ENCODE measurements at regions not wholly inside any gene's neighbourhood (a gene's known extent, or its start where the extent isn't known, plus 50 kb on each side); places are given as distances from the start of the nearest gene placed in this dataset.
"Not testable (repeated sequence)": the region's sequence is repeated elsewhere in the genome, so short reads cannot be mapped to it uniquely, and the experiment has no call there.

DNA sequence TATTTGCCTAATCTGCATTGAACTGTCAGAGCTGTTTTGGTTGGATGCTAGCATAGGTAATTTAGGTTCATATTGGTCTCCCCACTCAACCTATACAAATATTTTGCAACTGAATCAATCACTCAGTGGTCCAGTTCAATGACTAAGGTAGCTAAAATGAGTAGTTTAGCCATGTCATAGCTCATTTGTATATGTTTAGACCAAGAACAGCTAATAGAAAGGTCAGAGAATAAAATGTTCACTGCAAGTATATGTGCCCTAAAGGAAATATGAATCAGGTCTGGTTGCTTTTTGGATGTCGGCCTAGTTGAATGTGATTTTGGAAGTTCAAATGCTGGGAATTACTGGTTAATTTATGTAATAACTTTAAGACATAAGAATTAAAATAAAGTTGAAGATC, 883.9 kb downstream of the LRFN5 start:
- no peak overlapping the region for H3K9ac ChIP-seq (ENCODE audit: low read length)
- intact Hi-C loops (cut with micrococcal nuclease): no loop called here
- Mint-ChIP-seq H3K27me3 (no peaks in the 10 kb centered on the region), H3K9me3 (ENCODE audit: insufficient read depth) (no peaks in the 10 kb centered on the region), H3K4me1 (no peaks in the 10 kb centered on the region), H3K27ac (no peak overlapping the region), H3K4me3 (no peak overlapping the region)
- no peak overlapping the region for H3K4me2 ChIP-seq (replicated peaks; ENCODE audit: low read depth, low read length, poor library complexity, severe bottlenecking)
- H3K4me1 ChIP-seq (ENCODE audit: control insufficient read depth in 2 of 2, insufficient read depth in 2 of 2, low read length in 2 of 2): no peaks in the 10 kb centered on the region
- no peak overlapping the region for H3K4me3 ChIP-seq (ENCODE audit: control extremely low read depth in 1 of 5, extremely low read depth in 1 of 5, insufficient read depth in 1 of 5, low read depth in 2 of 5, low read length in 4 of 5)
- no peaks in the 10 kb centered on the region for H3K79me2 ChIP-seq (ENCODE audit: control insufficient read depth, insufficient read depth, low read length)
- no peaks in the 10 kb centered on the region for H3K27me3 ChIP-seq (replicated peaks in 1 of 4; ENCODE audit: control extremely low read depth in 1 of 4, control insufficient read depth in 3 of 4, insufficient read depth in 4 of 4, low read length in 3 of 4)
- no peak overlapping the region for H2AFZ ChIP-seq (ENCODE audit: insufficient read depth, low read depth, low read length, poor library complexity, severe bottlenecking)
- ATAC-seq (ENCODE audit: low read depth) (no peak), DNase-seq (no peak)
- POLR2A ChIA-PET: no interaction called here
- CTCF ChIA-PET: no interaction called here
- H3K36me3 ChIP-seq (replicated peaks in 1 of 2; ENCODE audit: control extremely low read depth in 1 of 2, control insufficient read depth in 1 of 2, extremely low read depth in 1 of 2, insufficient read depth in 2 of 2, low read length in 1 of 2): no peaks in the 10 kb centered on the region
- H3K27ac ChIP-seq (ENCODE audit: low read length in 2 of 2): no peak overlapping the region
- whole genome bisulfite sequencing (ENCODE audit: insufficient coverage): no CpG with 5 or more reads among the region's 1 CpG
- TF ChIP-seq EZH2 (IDR thresholded peaks at IDR 0.05; ENCODE audit: borderline replicate concordance, insufficient read depth, low read depth, low read length, poor library complexity, severe bottlenecking): no peak
- TF ChIP-seq, protein P1, sequence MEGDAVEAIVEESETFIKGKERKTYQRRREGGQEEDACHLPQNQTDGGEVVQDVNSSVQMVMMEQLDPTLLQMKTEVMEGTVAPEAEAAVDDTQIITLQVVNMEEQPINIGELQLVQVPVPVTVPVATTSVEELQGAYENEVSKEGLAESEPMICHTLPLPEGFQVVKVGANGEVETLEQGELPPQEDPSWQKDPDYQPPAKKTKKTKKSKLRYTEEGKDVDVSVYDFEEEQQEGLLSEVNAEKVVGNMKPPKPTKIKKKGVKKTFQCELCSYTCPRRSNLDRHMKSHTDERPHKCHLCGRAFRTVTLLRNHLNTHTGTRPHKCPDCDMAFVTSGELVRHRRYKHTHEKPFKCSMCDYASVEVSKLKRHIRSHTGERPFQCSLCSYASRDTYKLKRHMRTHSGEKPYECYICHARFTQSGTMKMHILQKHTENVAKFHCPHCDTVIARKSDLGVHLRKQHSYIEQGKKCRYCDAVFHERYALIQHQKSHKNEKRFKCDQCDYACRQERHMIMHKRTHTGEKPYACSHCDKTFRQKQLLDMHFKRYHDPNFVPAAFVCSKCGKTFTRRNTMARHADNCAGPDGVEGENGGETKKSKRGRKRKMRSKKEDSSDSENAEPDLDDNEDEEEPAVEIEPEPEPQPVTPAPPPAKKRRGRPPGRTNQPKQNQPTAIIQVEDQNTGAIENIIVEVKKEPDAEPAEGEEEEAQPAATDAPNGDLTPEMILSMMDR (IDR thresholded peaks at IDR 0.05): no peak
- H3K9me3 ChIP-seq (ENCODE audit: control extremely low read depth in 1 of 3, control insufficient read depth in 2 of 3, insufficient read depth in 1 of 3, low read length in 2 of 3): no peaks in the 10 kb centered on the region
- no peaks in the 10 kb centered on the region for H4K20me1 ChIP-seq (ENCODE audit: control insufficient read depth, insufficient read depth, low read length, poor library complexity, severe bottlenecking)

DNA sequence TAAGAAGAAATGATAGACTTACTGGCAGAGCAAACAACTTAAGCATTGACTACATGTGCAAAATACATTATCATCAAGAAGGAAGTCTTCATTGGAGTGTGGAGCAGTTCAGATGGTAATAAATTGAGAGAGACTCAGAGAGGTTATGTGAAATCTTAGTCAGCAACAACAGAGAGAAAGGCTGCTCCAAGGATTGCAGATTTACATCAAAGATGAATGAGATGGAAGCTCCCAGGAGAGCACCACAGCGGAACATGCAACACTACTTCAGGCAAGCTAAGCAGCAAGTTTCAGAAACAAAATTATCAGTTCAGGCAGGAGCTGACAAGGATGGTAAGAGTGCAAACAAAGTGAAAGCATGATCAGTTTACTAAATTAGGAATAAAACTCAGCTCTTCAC, 882.3 kb downstream of the LRFN5 start:
- H3K4me1 ChIP-seq (ENCODE audit: control insufficient read depth in 2 of 2, insufficient read depth in 2 of 2, low read length in 2 of 2): no peaks in the 10 kb centered on the region
- H3K9ac ChIP-seq (ENCODE audit: low read length): no peak overlapping the region
- ChIA-PET POLR2A (no interaction called here), CTCF (no interaction called here)
- ATAC-seq (ENCODE audit: low read depth) (no peak), DNase-seq (no peak)
- Mint-ChIP-seq H3K9me3 (ENCODE audit: insufficient read depth) (no peaks in the 10 kb centered on the region), H3K27me3 (no peaks in the 10 kb centered on the region), H3K4me3 (no peak overlapping the region), H3K4me1 (no peaks in the 10 kb centered on the region), H3K27ac (no peak overlapping the region)
- intact Hi-C loops (cut with micrococcal nuclease): no loop called here
- H3K4me3 ChIP-seq (ENCODE audit: control extremely low read depth in 1 of 5, extremely low read depth in 1 of 5, insufficient read depth in 1 of 5, low read depth in 2 of 5, low read length in 4 of 5): no peak overlapping the region
- H2AFZ ChIP-seq (ENCODE audit: insufficient read depth, low read depth, low read length, poor library complexity, severe bottlenecking): no peak overlapping the region
- H3K27ac ChIP-seq (ENCODE audit: low read length in 2 of 2): no peak overlapping the region
- no peaks in the 10 kb centered on the region for H3K9me3 ChIP-seq (ENCODE audit: control extremely low read depth in 1 of 3, control insufficient read depth in 2 of 3, insufficient read depth in 1 of 3, low read length in 2 of 3)
- no peaks in the 10 kb centered on the region for H3K36me3 ChIP-seq (replicated peaks in 1 of 2; ENCODE audit: control extremely low read depth in 1 of 2, control insufficient read depth in 1 of 2, extremely low read depth in 1 of 2, insufficient read depth in 2 of 2, low read length in 1 of 2)
- H3K4me2 ChIP-seq (replicated peaks; ENCODE audit: low read depth, low read length, poor library complexity, severe bottlenecking): no peak overlapping the region
- no peaks in the 10 kb centered on the region for H4K20me1 ChIP-seq (ENCODE audit: control insufficient read depth, insufficient read depth, low read length, poor library complexity, severe bottlenecking)
- no peaks in the 10 kb centered on the region for H3K27me3 ChIP-seq (replicated peaks in 1 of 4; ENCODE audit: control extremely low read depth in 1 of 4, control insufficient read depth in 3 of 4, insufficient read depth in 4 of 4, low read length in 3 of 4)
- no peak for TF ChIP-seq EZH2 (IDR thresholded peaks at IDR 0.05; ENCODE audit: borderline replicate concordance, insufficient read depth, low read depth, low read length, poor library complexity, severe bottlenecking)
- TF ChIP-seq, protein P1 (IDR thresholded peaks at IDR 0.05): no peak
- 91% methylated on average over 1 of the region's 1 CpG for WGBS (ENCODE audit: insufficient coverage)
- no peaks in the 10 kb centered on the region for H3K79me2 ChIP-seq (ENCODE audit: control insufficient read depth, insufficient read depth, low read length)

DNA sequence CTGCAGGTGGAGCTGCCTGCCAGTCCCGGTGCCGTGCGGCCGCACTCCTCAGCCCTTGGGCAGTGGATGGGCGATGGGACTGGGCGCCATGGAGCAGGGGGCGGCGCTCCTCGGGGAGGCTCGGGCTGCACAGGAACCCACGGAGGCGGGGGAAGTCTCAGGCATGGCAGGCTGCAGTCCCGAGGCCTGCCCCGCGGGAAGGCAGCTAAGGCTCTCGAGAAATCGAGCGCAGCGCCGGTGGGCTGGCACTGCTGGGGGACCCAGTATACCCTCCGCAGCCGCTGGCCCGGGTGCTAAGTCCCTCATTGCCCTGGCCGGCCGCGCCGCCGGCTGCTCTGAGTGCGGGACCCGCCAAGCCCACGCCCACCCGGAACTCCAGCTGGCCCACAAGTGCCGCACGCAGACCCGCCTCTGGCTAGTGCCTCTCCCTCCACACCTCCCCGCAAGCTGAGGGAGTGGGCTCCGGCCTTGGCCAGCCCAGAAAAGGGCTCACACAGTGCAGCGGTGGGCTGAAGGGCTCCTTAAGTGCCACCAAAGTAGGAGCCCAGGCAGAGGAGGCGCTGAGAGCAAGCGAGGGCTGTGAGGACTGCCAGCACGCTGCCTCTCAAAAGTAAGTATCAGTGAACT, 875.8 kb downstream of the LRFN5 start:
- H3K4me3 ChIP-seq (ENCODE audit: control extremely low read depth in 1 of 5, extremely low read depth in 1 of 5, insufficient read depth in 1 of 5, low read depth in 2 of 5, low read length in 4 of 5); ATAC-seq (ENCODE audit: low read depth); H3K27ac ChIP-seq (ENCODE audit: low read length in 2 of 2); H3K27ac Mint-ChIP-seq; H3K4me1 Mint-ChIP-seq; H3K4me3 Mint-ChIP-seq; CTCF ChIA-PET; DNase-seq; POLR2A ChIA-PET; H3K9ac ChIP-seq (ENCODE audit: low read length); H2AFZ ChIP-seq (ENCODE audit: insufficient read depth, low read depth, low read length, poor library complexity, severe bottlenecking); H3K79me2 ChIP-seq (ENCODE audit: control insufficient read depth, insufficient read depth, low read length); H3K4me1 ChIP-seq (ENCODE audit: control insufficient read depth in 2 of 2, insufficient read depth in 2 of 2, low read length in 2 of 2); H4K20me1 ChIP-seq (ENCODE audit: control insufficient read depth, insufficient read depth, low read length, poor library complexity, severe bottlenecking); intact Hi-C loops (cut with micrococcal nuclease); H3K36me3 ChIP-seq (replicated peaks in 1 of 2; ENCODE audit: control extremely low read depth in 1 of 2, control insufficient read depth in 1 of 2, extremely low read depth in 1 of 2, insufficient read depth in 2 of 2, low read length in 1 of 2); H3K27me3 ChIP-seq (replicated peaks in 1 of 4; ENCODE audit: control extremely low read depth in 1 of 4, control insufficient read depth in 3 of 4, insufficient read depth in 4 of 4, low read length in 3 of 4); H3K9me3 ChIP-seq (ENCODE audit: control extremely low read depth in 1 of 3, control insufficient read depth in 2 of 3, insufficient read depth in 1 of 3, low read length in 2 of 3); H3K27me3 Mint-ChIP-seq; H3K9me3 Mint-ChIP-seq (ENCODE audit: insufficient read depth); H3K4me2 ChIP-seq (replicated peaks; ENCODE audit: low read depth, low read length, poor library complexity, severe bottlenecking): not testable (repeated sequence)
- WGBS (ENCODE audit: insufficient coverage): 96% methylated on average over 28 of the region's 41 CpGs

All from B cell (primary cell).